Muscle of leg (tissue), 3 donors: ENCODE measurements at regions not wholly inside any gene's neighbourhood (a gene's known extent, or its start where the extent isn't known, plus 50 kb on each side); places are given as distances from the start of the nearest gene placed in this dataset.
A peak's percentile ranks its signal among the peaks of the same experiment; 100 is the strongest.

ENCODE experiments used
- DNase-seq: peaks from one replicate; pipeline ENCODE4 v3.0.0; 2013
- H3K27ac ChIP-seq: one replicate; pipeline ENCODE4 v1.5.1; 2013; ENCODE audit warnings: mild to moderate bottlenecking, low read length, control low read depth
- H3K27me3 ChIP-seq: one replicate; pipeline ENCODE4 v1.6.1; 2013; ENCODE audit warnings: low read length; ENCODE audit not compliant: control insufficient read depth, insufficient read depth
- H3K36me3 ChIP-seq: one replicate; pipeline ENCODE4 v1.6.1; 2013; ENCODE audit warnings: low read length; ENCODE audit not compliant: control insufficient read depth, insufficient read depth
- H3K4me1 ChIP-seq: one replicate; pipeline ENCODE4 v1.6.1; 2013; ENCODE audit warnings: low read length; ENCODE audit not compliant: control insufficient read depth, insufficient read depth
- H3K4me3 ChIP-seq: one replicate; pipeline ENCODE4 v1.5.1; 2013; ENCODE audit warnings: low read length, control low read depth
- H3K9me3 ChIP-seq: replicated peaks from 2 replicates; pipeline ENCODE4 v1.6.1; 2013; ENCODE audit warnings: low read depth, low read length; ENCODE audit not compliant: control insufficient read depth
- WGBS: methylation state at CpG from one replicate; pipeline ENCODE4 v1.1.5; 2013; ENCODE audit warnings: missing lambda C conversion rate; ENCODE audit not compliant: insufficient coverage; 5-methylcytosine and 5-hydroxymethylcytosine counted together

- peaks cover 6% of the 10 kb centered on the region for H3K27me3 ChIP-seq
- no peak overlapping the region for H3K4me3 ChIP-seq
- no peaks in the 10 kb centered on the region for H3K36me3 ChIP-seq
- DNase-seq = peak; percentile 37
- peaks cover 2% of the 10 kb centered on the region for H3K9me3 ChIP-seq
- H3K4me1 ChIP-seq = peaks cover 25% of the 10 kb centered on the region
- no peak overlapping the region for H3K27ac ChIP-seq
- 50% methylated on average over 3 of the region's 5 CpGs for WGBS
These were observed 121.7 kb downstream of the ZNF664 start for GRCh38 chr12:124094733-124095132.

- Histone ChIP-seq H3K27ac (no peak overlapping the region), H3K9me3 (peaks cover 2% of the 10 kb centered on the region), H3K27me3 (peaks cover 6% of the 10 kb centered on the region), H3K4me1 (peaks cover 25% of the 10 kb centered on the region), H3K4me3 (no peak overlapping the region), H3K36me3 (no peaks in the 10 kb centered on the region)
- WGBS = 93% methylated on average over 12 of the region's 15 CpGs
- DNase-seq = no peak
These were observed 123.1 kb downstream of the ZNF664 start for GRCh38 chr12:124096109-124096508.

DNA sequence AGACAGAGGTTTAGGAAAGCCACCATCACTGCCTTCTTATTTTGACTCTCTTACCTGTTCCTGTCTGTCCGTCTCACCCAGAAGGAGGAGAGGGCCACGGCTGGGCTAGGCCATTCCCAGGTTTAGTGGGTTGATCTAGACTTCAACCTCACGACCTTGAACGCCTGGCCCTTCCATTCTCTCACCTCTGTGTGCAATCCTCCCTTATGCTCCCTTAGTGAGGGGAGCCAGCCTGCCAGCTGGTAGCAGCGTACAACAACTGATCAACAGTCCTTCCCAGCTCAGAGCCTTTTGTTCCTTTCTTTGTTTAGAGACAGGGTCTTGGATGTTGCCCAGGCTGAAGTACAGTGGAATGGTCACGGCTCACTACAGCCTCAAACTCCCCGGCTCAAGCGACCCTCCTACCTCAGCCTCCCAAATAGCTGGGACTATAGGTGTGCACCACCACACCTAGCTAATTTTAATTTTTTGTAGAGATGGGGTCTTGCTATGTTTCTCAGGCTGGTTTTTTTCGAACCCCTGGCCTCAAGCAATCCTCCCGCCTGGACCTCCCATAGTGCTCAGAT, 123.9 kb downstream of the ZNF664 start:
- peaks cover 25% of the 10 kb centered on the region for H3K4me1 ChIP-seq
- no peaks in the 10 kb centered on the region for H3K36me3 ChIP-seq
- 95% methylated on average over 3 of the region's 10 CpGs for WGBS
- H3K9me3 ChIP-seq = no peaks in the 10 kb centered on the region
- H3K27ac ChIP-seq = no peak overlapping the region
- H3K27me3 ChIP-seq = peaks cover 6% of the 10 kb centered on the region
- no peak overlapping the region for H3K4me3 ChIP-seq
- DNase-seq = no peak

GRCh38 chr12:124097701-124098100, 124.7 kb downstream of the ZNF664 start:
- Histone ChIP-seq H3K4me3 (no peak overlapping the region), H3K27me3 (peaks cover 6% of the 10 kb centered on the region), H3K27ac (no peak overlapping the region), H3K9me3 (no peaks in the 10 kb centered on the region), H3K4me1 (peaks cover 25% of the 10 kb centered on the region), H3K36me3 (no peaks in the 10 kb centered on the region)
- peak; percentile 76 for DNase-seq
- WGBS = 20% methylated on average over 2 of the region's 7 CpGs

GRCh38 chr12:124098101-124098757, 125.2 kb downstream of the ZNF664 start:
- H3K27ac ChIP-seq = no peak overlapping the region
- WGBS = 34% methylated on average over 10 of the region's 14 CpGs
- H3K4me3 ChIP-seq = no peak overlapping the region
- H3K9me3 ChIP-seq = no peaks in the 10 kb centered on the region
- peaks cover 25% of the 10 kb centered on the region for H3K4me1 ChIP-seq
- H3K27me3 ChIP-seq = peaks cover 6% of the 10 kb centered on the region
- H3K36me3 ChIP-seq = no peaks in the 10 kb centered on the region
- DNase-seq = peak; percentile 24

GRCh38 chr12:124098887-124099286, 125.9 kb downstream of the ZNF664 start:
- DNase-seq = no peak
- 69% methylated on average over 8 of the region's 8 CpGs for WGBS
- no peaks in the 10 kb centered on the region for H3K9me3 ChIP-seq
- H3K36me3 ChIP-seq = no peaks in the 10 kb centered on the region
- peaks cover 25% of the 10 kb centered on the region for H3K4me1 ChIP-seq
- H3K27me3 ChIP-seq = peaks cover 6% of the 10 kb centered on the region
- no peak overlapping the region for H3K4me3 ChIP-seq
- no peak overlapping the region for H3K27ac ChIP-seq

GRCh38 chr12:124099661-124100060, 126.6 kb downstream of the ZNF664 start:
- H3K36me3 ChIP-seq = no peaks in the 10 kb centered on the region
- no peaks in the 10 kb centered on the region for H3K9me3 ChIP-seq
- DNase-seq = no peak
- 91% methylated on average over 13 of the region's 16 CpGs for WGBS
- H3K27me3 ChIP-seq = peaks cover 6% of the 10 kb centered on the region
- no peak overlapping the region for H3K27ac ChIP-seq
- peaks cover 21% of the 10 kb centered on the region for H3K4me1 ChIP-seq
- H3K4me3 ChIP-seq = no peak overlapping the region

GRCh38 chr12:124100572-124101178, 127.7 kb downstream of the ZNF664 start:
- Histone ChIP-seq H3K4me3 (no peak overlapping the region), H3K27ac (no peak overlapping the region), H3K4me1 (peaks cover 16% of the 10 kb centered on the region), H3K9me3 (no peaks in the 10 kb centered on the region), H3K27me3 (peaks cover 6% of the 10 kb centered on the region), H3K36me3 (no peaks in the 10 kb centered on the region)
- 82% methylated on average over 14 of the region's 26 CpGs for WGBS
- no peak for DNase-seq

DNA sequence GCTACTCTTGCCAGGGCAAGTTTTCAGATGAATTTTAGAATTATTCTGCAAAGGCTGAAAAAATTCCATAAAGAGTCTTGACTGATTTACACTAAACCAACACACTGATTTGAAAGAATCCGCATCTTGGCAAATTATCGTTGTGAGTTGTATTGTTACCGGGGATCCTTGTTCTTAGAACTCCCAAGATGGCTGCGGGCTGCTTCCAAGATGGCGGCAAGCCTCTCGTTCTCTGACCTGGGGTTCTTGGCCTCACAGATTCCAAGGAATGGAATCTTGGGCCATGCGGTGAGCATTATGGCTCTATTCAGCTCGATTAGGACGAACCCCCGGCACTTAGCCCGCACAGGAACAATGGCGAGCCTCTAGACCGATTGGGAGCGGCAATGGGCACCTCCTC, 132.5 kb downstream of the ZNF664 start:
- H3K9me3 ChIP-seq = no peaks in the 10 kb centered on the region
- H3K27me3 ChIP-seq = no peaks in the 10 kb centered on the region
- H3K36me3 ChIP-seq = no peaks in the 10 kb centered on the region
- H3K4me1 ChIP-seq = no peaks in the 10 kb centered on the region
- no peak for DNase-seq
- 94% methylated on average over 14 of the region's 14 CpGs for WGBS
- no peak overlapping the region for H3K4me3 ChIP-seq
- no peak overlapping the region for H3K27ac ChIP-seq

DNA sequence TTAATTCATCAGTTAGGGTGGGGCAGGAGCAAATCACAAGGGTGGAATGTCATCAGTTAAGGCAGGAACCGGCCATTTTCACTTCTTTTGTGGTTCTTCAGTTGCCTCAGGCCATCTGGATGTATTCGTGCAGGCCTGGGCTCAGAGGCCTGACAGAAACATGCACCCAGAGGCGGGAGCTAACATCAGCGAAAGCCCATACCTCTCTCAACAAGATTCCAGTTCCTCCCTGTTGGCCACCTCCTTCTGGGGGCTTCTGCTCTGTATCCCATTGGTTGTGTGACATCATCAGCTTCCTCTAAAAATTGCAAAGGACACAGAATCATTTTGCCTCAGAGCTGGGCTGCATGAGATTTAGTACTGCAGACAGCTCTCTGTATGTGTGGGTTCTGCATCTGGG, 134.3 kb downstream of the ZNF664 start:
- Histone ChIP-seq H3K4me3 (no peak overlapping the region), H3K27ac (no peak overlapping the region), H3K27me3 (no peaks in the 10 kb centered on the region), H3K4me1 (no peaks in the 10 kb centered on the region), H3K9me3 (no peaks in the 10 kb centered on the region), H3K36me3 (no peaks in the 10 kb centered on the region)
- WGBS = 74% methylated on average over 4 of the region's 4 CpGs
- DNase-seq = no peak
